Activated CD8-positive, alpha-beta memory T cell treated with anti-CD3 and anti-CD28 coated beads for 36 hours (primary cell): ENCODE measurements at regions not wholly inside any gene's neighbourhood (a gene's known extent, or its start where the extent isn't known, plus 50 kb on each side); places are given as distances from the start of the nearest gene placed in this dataset.

Experiments
- CTCF ChIA-PET: fragments of 350-600 bp; sonication (Branson Sonifier 250); formaldehyde crosslinking; loops from one replicate; lab custom pipeline; 2021; ENCODE audit warnings: antibody characterized with exemption; lab: Charles Lee
- POLR2A ChIA-PET: fragments of 350-600 bp; sonication (Branson Sonifier 250); formaldehyde crosslinking; loops from one replicate; lab custom pipeline; 2021; ENCODE audit warnings: antibody characterized with exemption; lab: Charles Lee

DNA sequence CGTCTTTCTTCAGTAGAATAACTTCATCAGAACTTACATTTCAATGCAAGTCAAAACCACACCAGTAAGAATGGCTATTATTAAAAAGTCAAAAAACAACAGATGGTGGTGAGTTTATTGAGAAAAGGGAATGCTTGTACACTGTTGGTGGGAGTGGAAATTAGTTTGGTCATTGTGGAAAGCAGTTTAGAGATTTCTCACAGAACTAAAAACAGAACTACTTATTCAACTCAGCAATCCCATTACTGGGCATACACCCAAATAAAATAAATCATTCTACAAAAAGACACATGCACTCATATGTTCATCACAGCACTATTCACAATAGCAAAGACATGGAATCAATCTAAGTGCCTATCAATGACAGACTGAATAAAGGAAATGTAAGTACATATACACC, 231.2 kb downstream of the NHLRC3 start:
- ChIA-PET POLR2A (no interaction called here), CTCF (no interaction called here)

DNA sequence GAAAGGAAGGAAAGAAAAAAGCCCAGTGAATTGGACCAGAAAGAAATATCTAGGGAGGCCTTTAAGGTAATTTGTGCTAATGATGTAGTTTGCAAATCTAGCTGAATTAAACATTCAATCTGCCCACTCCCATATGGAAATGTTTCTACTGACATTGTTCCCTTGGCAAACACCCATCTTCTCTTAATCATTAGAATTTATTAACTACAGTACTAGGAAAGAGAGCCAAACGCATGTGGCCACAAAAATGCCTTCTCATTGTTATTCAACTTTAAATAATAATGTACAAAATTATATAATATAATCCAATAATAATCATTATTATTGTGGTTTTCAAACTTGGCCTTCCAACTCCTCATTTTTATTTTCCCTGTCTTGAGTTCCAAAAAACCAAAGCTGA, 234.7 kb downstream of the NHLRC3 start:
- ChIA-PET POLR2A (no interaction called here), CTCF (no interaction called here)

DNA sequence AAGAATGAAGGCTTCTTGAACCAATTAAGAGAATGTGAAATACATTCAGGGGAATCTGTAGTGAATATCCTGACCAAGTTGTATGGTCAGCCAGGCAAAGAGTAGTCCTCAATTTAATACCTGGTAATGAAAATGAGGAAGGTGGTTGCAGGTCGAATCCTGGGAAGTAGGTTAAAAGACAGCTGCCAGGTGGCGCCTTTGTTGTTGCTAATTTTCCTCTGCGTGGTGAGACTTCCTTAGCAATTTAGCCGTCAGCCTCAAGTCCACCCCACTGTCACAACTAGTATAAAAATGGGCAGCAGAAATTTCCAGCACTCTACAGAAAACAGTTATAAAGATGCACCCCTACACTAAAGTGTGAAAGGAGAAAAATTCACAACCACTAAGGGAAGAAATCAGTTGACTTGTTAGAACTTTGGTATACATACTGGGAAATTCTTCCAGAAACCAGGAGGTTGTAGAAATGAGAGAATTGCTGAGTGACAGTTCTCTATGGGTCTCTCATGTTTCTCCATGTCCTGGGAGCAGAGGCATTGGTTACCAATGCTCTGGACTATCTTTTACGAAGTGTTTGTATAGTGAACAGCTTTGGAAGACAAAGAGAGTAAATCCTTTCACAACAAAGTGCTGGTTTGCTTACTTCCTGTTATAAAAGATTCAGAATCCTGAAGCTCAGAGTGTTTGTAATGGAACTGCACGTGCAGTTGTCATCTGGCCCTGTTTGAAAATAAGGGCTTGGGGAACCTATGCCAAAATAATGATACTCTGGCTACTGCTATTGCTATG, 235.9 kb downstream of the NHLRC3 start:
- ChIA-PET CTCF (no interaction called here), POLR2A (no interaction called here)

DNA sequence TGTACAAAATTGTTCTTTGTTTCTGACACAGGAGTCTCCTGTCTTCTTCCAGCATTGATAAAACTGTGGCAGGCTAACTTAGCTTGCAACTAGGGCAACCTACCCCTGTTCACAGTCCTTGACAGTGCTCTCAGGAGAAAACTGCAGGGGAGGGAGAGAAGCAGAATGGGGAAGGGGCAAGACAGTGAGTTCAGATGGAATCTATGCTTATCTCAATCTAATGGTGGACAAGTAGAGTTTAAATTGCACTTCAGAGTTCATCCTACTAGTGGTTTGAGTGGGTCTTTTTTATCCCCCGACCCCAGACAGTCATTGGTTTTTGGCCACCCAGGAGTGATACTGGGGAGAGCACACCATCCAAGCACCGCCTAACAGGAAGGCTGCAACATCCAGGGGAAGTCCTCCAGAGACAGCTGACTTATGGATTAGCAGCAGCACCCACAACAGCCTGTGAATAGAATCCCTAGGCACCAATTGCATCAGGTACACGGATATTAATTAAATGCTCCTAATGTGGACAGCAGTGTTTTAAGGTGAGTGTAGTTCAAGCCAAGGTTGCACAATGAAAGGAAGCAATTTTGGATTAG, 236.6 kb downstream of the NHLRC3 start:
- ChIA-PET POLR2A (no interaction called here), CTCF (no interaction called here)

DNA sequence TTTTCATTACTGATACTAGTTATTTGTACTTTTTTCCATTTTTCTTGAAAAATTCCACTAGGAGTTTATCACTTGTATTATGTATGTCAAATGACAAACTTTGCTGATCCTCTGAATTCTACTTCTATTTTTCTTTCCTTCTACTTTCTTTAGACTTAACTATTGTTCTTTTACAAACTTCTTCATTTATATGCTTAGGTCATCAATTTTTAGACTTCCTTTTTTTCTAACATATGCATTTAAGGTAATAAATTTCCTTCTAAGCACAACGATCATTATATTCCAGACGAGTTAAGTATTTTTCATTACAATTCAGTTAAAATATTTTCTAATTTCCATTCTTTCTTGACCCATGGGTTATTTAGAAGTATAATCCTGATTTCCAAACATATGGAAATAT, 240.8 kb downstream of the NHLRC3 start:
- ChIA-PET CTCF (no interaction called here), POLR2A (no interaction called here)

DNA sequence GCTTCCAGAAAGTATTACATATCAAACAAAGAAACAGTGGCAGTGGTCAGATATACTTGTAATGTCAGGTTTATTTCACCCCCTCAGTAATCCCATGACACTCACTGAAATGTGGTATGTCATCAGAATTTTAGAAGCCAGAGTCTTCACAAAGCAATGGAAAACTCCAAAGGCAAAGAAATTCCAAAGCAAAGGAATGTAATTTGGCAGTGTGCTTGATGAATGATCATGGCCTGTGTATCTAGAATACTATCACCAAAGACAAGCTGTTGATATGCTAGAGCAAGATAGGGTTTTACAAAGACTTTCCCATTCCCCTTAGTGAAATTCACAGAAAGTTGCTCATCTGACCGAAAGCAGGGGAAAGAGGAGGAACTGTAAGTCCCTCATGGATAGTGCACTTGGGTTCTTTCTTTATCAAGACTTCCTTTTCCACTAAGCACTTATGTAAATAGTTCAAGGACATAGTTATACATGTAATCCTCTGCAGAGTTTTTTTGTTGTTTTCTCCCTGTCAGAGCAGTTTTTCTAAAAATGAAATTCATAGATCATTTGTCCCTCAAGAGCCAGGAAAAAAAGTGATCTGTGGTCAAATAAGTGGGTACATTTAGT, 243.4 kb downstream of the NHLRC3 start:
- ChIA-PET CTCF (no interaction called here), POLR2A (no interaction called here)

DNA sequence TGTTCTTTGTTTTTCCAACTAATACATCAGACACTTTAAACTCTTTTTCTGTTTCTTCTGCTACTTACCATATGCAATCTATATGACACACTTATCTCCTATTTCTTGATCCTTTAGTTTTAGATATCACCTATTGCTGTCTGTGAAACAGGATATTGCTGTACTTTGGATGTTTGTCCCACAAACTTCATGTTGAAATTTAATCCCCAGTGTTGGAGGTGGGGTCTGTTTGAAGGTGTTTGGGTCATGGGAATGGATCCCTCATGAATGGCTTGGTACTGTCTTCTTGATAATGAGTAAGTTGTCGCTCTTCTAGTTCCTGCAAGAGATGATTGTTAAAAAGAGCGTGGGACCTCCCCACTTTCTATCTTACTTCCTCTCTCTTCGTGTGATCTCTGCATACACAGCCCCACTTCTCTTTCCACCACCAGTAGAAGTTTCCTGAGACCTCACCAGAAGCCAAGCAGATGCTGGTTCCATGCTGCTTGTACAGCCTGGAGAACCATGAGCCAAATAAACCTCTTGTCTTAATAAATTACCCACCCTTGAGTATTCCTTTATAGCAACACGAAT, 244.2 kb downstream of the NHLRC3 start:
- POLR2A ChIA-PET = no interaction called here
- CTCF ChIA-PET = no interaction called here

DNA sequence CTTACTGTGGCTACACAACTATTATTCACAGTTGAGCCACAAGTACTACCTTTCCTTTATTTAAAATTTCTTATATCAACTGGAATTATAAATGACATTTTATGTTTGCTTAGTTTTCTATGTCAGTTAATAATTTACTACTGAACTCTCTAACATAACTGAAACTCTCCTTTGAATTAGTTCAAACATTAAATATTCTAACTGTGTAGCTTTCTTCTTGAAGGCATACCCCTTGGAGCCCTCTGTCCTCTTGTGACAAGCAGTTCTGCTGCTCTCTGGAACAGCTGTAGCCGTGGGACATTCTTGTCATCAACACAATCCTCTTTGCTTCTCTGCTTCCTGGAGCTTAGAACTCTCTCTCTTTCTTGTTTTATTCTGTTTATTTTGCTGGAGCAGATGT, 244.8 kb downstream of the NHLRC3 start:
- CTCF ChIA-PET = no interaction called here
- POLR2A ChIA-PET = no interaction called here

DNA sequence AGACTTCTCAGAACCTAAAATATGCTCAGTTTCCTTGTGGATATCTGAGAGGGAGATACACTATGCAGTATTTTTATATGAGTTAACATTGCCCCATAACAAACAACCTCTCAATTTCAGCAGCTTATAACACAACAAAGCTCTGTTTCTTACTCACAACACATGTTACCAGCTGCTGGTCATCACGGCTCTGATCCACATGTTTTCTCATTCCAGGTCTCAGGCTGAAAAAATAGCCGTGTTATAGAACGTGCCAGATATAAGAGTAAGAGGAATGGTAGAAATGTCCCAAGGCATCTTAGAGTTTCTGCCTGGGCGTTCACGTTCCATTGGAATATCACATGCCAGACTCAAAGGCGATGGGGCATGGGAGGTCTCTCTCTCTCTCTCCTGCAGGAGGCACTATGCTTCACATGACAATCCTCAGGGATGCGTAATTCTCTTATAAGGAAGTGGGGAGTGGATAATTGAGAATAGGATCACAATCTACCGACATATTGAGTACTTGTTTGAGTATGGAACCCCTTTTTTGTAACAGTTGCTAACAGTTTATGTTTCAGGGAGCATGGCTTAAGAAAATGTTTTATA, 246.6 kb downstream of the NHLRC3 start:
- ChIA-PET CTCF (no interaction called here), POLR2A (no interaction called here)
